Endometrium (tissue), 2 donors: ENCODE measurements at regions not wholly inside any gene's neighbourhood (a gene's known extent, or its start where the extent isn't known, plus 50 kb on each side); places are given as distances from the start of the nearest gene placed in this dataset.

ENCODE experiments used
- FAIRE-seq: peaks from 2 replicates; lab custom pipeline; 2012; peaks lifted over from hg19 to GRCh38; lab: Jason Lieb, UNC
- donor health status: control.
- donor health status: control.

- FAIRE-seq: peak; percentile 87
These were observed 363.1 kb downstream of the EFNB2 start for GRCh38 chr13:106172176-106172905.

GRCh38 chr13:106163426-106163825 is 372.0 kb downstream of the EFNB2 start:
- FAIRE-seq: no peak

- peak; percentile 51 for FAIRE-seq
These were observed 374.3 kb downstream of the EFNB2 start for GRCh38 chr13:106161146-106161545.

GRCh38 chr13:106159295-106160195 is 375.9 kb downstream of the EFNB2 start:
- FAIRE-seq: no peak

- no peak for FAIRE-seq
These were observed 379.0 kb downstream of the EFNB2 start for GRCh38 chr13:106156468-106156867.

- no peak for FAIRE-seq
These were observed 380.1 kb downstream of the EFNB2 start for GRCh38 chr13:106155411-106155810.

GRCh38 chr13:106153876-106154275 is 381.6 kb downstream of the EFNB2 start:
- no peak for FAIRE-seq

GRCh38 chr13:106153041-106153440 is 382.4 kb downstream of the EFNB2 start:
- no peak for FAIRE-seq

GRCh38 chr13:106152047-106152446 is 383.4 kb downstream of the EFNB2 start:
- no peak for FAIRE-seq

- no peak for FAIRE-seq
These were observed 384.3 kb downstream of the EFNB2 start for GRCh38 chr13:106151056-106151699.

- FAIRE-seq: no peak
These were observed 389.2 kb downstream of the EFNB2 start for GRCh38 chr13:106145997-106146864.

GRCh38 chr13:106145070-106145469 is 390.4 kb downstream of the EFNB2 start:
- FAIRE-seq: no peak

- FAIRE-seq: peak; percentile 55
These were observed 391.3 kb downstream of the EFNB2 start for GRCh38 chr13:106143930-106144709.

- no peak for FAIRE-seq
These were observed 392.1 kb downstream of the EFNB2 start for GRCh38 chr13:106143392-106143791.

- FAIRE-seq: no peak
These were observed 395.0 kb downstream of the EFNB2 start for GRCh38 chr13:106140476-106140875.

- FAIRE-seq: no peak
These were observed 395.5 kb downstream of the EFNB2 start for GRCh38 chr13:106139942-106140341.

- FAIRE-seq: no peak
These were observed 396.1 kb downstream of the EFNB2 start for GRCh38 chr13:106139377-106139776.

GRCh38 chr13:106138620-106139019 is 396.8 kb downstream of the EFNB2 start:
- FAIRE-seq: no peak

GRCh38 chr13:106133025-106133424 is 402.4 kb downstream of the EFNB2 start:
- no peak for FAIRE-seq

GRCh38 chr13:106132216-106132615 is 403.2 kb downstream of the EFNB2 start:
- no peak for FAIRE-seq

- no peak for FAIRE-seq
These were observed 405.5 kb downstream of the EFNB2 start for GRCh38 chr13:106129993-106130392.
